ENCODE measurements at regions not wholly inside any gene's neighbourhood (a gene's known extent, or its start where the extent isn't known, plus 50 kb on each side); places are given as distances from the start of the nearest gene placed in this dataset.

DNA sequence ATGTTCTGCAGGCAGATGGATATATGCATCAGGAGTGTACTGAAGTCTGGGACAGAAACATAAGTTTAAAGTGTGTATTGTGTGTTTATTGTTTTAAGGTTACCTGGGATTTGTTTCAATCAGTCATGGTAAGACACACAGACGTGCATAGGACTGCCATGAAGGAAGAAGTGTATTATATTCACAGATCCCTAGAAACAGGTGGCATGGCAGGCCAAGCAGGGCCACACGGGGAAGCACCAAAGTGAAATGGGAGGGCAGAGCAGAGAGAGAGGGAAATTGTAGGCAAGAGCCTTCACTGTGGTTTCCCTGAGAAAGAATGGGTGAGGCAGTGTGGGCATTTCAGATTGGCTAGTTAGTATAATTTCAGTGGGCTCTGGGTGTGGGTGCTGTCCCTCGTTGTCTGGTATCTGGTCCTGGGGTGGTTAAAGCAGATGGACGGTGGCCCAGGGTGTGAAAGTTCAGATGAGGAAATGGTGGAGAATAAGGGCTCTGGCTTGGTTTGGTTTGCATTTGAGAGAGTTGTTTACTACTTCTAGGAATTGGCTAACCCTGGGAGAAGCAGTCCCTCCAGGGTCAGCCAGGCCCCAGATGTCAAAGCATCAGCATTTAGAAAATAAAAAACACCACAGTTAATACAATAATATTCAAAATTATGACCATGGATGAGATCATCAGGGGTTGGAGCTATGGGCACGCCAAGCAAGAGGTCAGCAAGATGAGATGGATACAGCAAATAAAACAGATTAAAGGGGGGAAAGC, 160.0 kb downstream of the LRRC30 start:
- peaks cover 0 to 7% of the 10 kb centered on the region in 2 experiments; a peak in 1 of 4 replicates for H3K4me1 Mint-ChIP-seq
- Histone ChIP-seq H3K23me2 (ENCODE audit: insufficient read length, low read depth, low read length, poor library complexity, severe bottlenecking) (no peaks in the 10 kb centered on the region), H3K4me1 (ENCODE audit: insufficient read depth, low read length) (no peaks in the 10 kb centered on the region), H3K23ac (ENCODE audit: insufficient read length, low read depth, low read length) (no peak overlapping the region), H4K5ac (ENCODE audit: insufficient read length, low read depth, low read length) (no peak overlapping the region), H4K8ac (replicated peaks; ENCODE audit: insufficient read length, low read depth, low read length) (no peak overlapping the region), H2AFZ (ENCODE audit: low read length) (no peak overlapping the region), H3K4ac (ENCODE audit: low read depth, low read length) (no peak overlapping the region), H2BK12ac (ENCODE audit: insufficient read length, low read depth, low read length) (no peak overlapping the region), H4K20me1 (ENCODE audit: control insufficient read depth, insufficient read depth, insufficient read length) (no peaks in the 10 kb centered on the region), H2AK5ac (ENCODE audit: insufficient read length, low read length) (no peak overlapping the region), H3K27me3 (ENCODE audit: insufficient read depth, low read length) (no peaks in the 10 kb centered on the region), H4K91ac (ENCODE audit: insufficient read length, low read depth, low read length) (no peak overlapping the region), H3K18ac (ENCODE audit: insufficient read length, low read depth, low read length) (no peak overlapping the region), H2BK15ac (ENCODE audit: low read depth, low read length) (no peak overlapping the region), H3K56ac (ENCODE audit: insufficient read length, low read depth, low read length) (no peak overlapping the region), H3K79me2 (ENCODE audit: insufficient read depth, low read length) (no peaks in the 10 kb centered on the region), H3K27ac (ENCODE audit: insufficient read length, low read depth, low read length) (no peak overlapping the region), H3K9me3 (ENCODE audit: control insufficient read depth, low read depth, low read length) (no peaks in the 10 kb centered on the region), H2BK20ac (ENCODE audit: low read depth, low read length, poor library complexity, severe bottlenecking) (no peak overlapping the region), H3K4me2 (ENCODE audit: insufficient read depth, insufficient read length, low read length) (no peak overlapping the region), H3T11ph (ENCODE audit: low read length) (no peak overlapping the region), H3K79me1 (ENCODE audit: insufficient read depth, low read depth, low read length, poor library complexity, severe bottlenecking) (no peaks in the 10 kb centered on the region), H3K14ac (ENCODE audit: insufficient read depth, low read length) (no peak overlapping the region), H2BK120ac (ENCODE audit: low read depth, low read length, poor library complexity, severe bottlenecking) (no peak overlapping the region), H2BK5ac (ENCODE audit: insufficient read length, low read length) (no peak overlapping the region), H3K9ac (ENCODE audit: extremely low read depth, insufficient read length, low read length) (no peak overlapping the region)
- DNase-seq = no peak
- no CpG with 5 or more reads among the region's 5 CpGs for WGBS (ENCODE audit: extremely low coverage, insufficient read length, low lambda C conversion rate)
- no peaks in the 10 kb centered on the region for H3K9me3 Mint-ChIP-seq
- TF ChIP-seq, protein P1, sequence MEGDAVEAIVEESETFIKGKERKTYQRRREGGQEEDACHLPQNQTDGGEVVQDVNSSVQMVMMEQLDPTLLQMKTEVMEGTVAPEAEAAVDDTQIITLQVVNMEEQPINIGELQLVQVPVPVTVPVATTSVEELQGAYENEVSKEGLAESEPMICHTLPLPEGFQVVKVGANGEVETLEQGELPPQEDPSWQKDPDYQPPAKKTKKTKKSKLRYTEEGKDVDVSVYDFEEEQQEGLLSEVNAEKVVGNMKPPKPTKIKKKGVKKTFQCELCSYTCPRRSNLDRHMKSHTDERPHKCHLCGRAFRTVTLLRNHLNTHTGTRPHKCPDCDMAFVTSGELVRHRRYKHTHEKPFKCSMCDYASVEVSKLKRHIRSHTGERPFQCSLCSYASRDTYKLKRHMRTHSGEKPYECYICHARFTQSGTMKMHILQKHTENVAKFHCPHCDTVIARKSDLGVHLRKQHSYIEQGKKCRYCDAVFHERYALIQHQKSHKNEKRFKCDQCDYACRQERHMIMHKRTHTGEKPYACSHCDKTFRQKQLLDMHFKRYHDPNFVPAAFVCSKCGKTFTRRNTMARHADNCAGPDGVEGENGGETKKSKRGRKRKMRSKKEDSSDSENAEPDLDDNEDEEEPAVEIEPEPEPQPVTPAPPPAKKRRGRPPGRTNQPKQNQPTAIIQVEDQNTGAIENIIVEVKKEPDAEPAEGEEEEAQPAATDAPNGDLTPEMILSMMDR (conservative IDR thresholded peaks at IDR 0.05) = no peak
- H3K4me3 Mint-ChIP-seq = no peak overlapping the region
- no peak overlapping the region; a peak in 1 of 7 replicates for H3K27ac Mint-ChIP-seq
- H3K27me3 Mint-ChIP-seq (ENCODE audit: low read depth) = no peaks in the 10 kb centered on the region
- H3K36me3 Mint-ChIP-seq (ENCODE audit: insufficient read depth in 1 of 3, low read depth in 3 of 3) = no peaks in the 10 kb centered on the region

Data from H9 (cell line).